Epithelial cell of proximal tubule (primary cell): ENCODE measurements at regions not wholly inside any gene's neighbourhood (a gene's known extent, or its start where the extent isn't known, plus 50 kb on each side); places are given as distances from the start of the nearest gene placed in this dataset.
"Not testable (repeated sequence)": the region's sequence is repeated elsewhere in the genome, so short reads cannot be mapped to it uniquely, and the experiment has no call there.

Experiments
- DNase-seq: peaks from one replicate; pipeline ENCODE4 v3.0.0-alpha.2; 2011; ENCODE audit warnings: low read depth
- H3K4me3 ChIP-seq: 2 replicates; pipeline ENCODE4 v1.5.1; 2011; ENCODE audit warnings: low read depth, mild to moderate bottlenecking, low read length
- CTCF ChIP-seq: conservative IDR thresholded peaks from 2 replicates; pipeline ENCODE4 v1.5.1; 2012; ENCODE audit warnings: low read depth, mild to moderate bottlenecking, low read length

GRCh38 chr4:132669786-132670185 lies 479.3 kb upstream of the PCDH10 start:
- no peak for DNase-seq
- no peak overlapping the region for H3K4me3 ChIP-seq

GRCh38 chr4:132670557-132670956 lies 478.5 kb upstream of the PCDH10 start:
- no peak for DNase-seq
- TF ChIP-seq CTCF, result no peak
- no peak overlapping the region for H3K4me3 ChIP-seq

More at GRCh38 chr4:132669786-132670185, 479.3 kb upstream of the PCDH10 start:
- TF ChIP-seq CTCF, result no peak

- no peak overlapping the region for H3K4me3 ChIP-seq
- no peak for DNase-seq
- no peak for TF ChIP-seq CTCF
These were observed 465.1 kb upstream of the PCDH10 start for GRCh38 chr4:132683957-132684356.

- no peak for TF ChIP-seq CTCF
- no peak overlapping the region for H3K4me3 ChIP-seq
- no peak for DNase-seq
These were observed 458.1 kb upstream of the PCDH10 start for GRCh38 chr4:132691026-132691425.

- no peak for DNase-seq
- TF ChIP-seq CTCF, result no peak
- H3K4me3 ChIP-seq, result no peak overlapping the region
These were observed 457.4 kb upstream of the PCDH10 start for GRCh38 chr4:132691668-132692067.

GRCh38 chr4:132694775-132695174 lies 454.3 kb upstream of the PCDH10 start:
- H3K4me3 ChIP-seq, result no peak overlapping the region
- no peak for TF ChIP-seq CTCF
- DNase-seq, result no peak

- H3K4me3 ChIP-seq, DNase-seq: not testable (repeated sequence)
These were observed 451.6 kb upstream of the PCDH10 start for GRCh38 chr4:132697505-132697904.

- no peak for DNase-seq
- no peak for TF ChIP-seq CTCF
- no peak overlapping the region for H3K4me3 ChIP-seq
These were observed 441.1 kb upstream of the PCDH10 start for GRCh38 chr4:132707955-132708354.
